Heart left ventricle (tissue), 13 donors: ENCODE measurements at regions not wholly inside any gene's neighbourhood (a gene's known extent, or its start where the extent isn't known, plus 50 kb on each side); places are given as distances from the start of the nearest gene placed in this dataset.
"Not testable (repeated sequence)": the region's sequence is repeated elsewhere in the genome, so short reads cannot be mapped to it uniquely, and the experiment has no call there.

ENCODE experiments used
- CTCF ChIP-seq, 12 donors: fragments of 200-600 bp; sonication (generic) in 4 of 12; IDR thresholded peaks; one replicate each; pipeline versions ENCODE4 v1.5.0 to v1.8.0; 2018 to 2022; ENCODE audit warnings: antibody characterized with exemption in 12 of 12, mild to moderate bottlenecking in 5 of 12
- POLR2A ChIP-seq, 2 donors: fragments of 450-650 bp; IDR thresholded peaks; one replicate each; pipeline ENCODE4 v1.6.1; 2017; ENCODE audit warnings: antibody characterized with exemption in 2 of 2, mild to moderate bottlenecking in 2 of 2, moderate library complexity in 2 of 2
- donor health status: ischemic (EF 13 %, LVEDD 7.1; RV severe dilation, severe dysfunction).
- donor health status: DM: no; HTN: yes; CAD: no.
- donor health status: DM: no; HTN: no; CAD: no.
- donor health status: ischemic (EF 25% LVEDD 6.9; RV normal size, moderate dysfunction).
- donor health status: ischemic (EF 25% LVEDD 5.7; RV mildly dilated, moderate dysfunction).
- donor health status: ischemic (EF 35%, LVEDD 5.7; RV mildly dilated, moderate dysfunction).
- donor health status: nonischemic (EF 11% LVEDD 7.7; RV severe dilation, severe dysfunction).
- donor health status: DM: yes; HTN: yes; CAD: no.
- donor health status: PGD.
- donor health status: ischemic (EF 29% LVEDD 5.4; RV normal size, mild dysfunction).
- donor health status: nonischemic (EF 23%, LVEDD 6.1; RV moderate dilation, normal function).

- not testable (repeated sequence) for TF ChIP-seq CTCF, POLR2A (IDR thresholded peaks at IDR 0.05)
Observed at GRCh38 chr10:3917392-3917791, 132.4 kb upstream of the KLF6 start.
